H9 (cell line): ENCODE measurements at regions not wholly inside any gene's neighbourhood (a gene's known extent, or its start where the extent isn't known, plus 50 kb on each side); places are given as distances from the start of the nearest gene placed in this dataset.

Experiments used
- DNase-seq: peaks from one replicate; pipeline ENCODE4 v3.0.0-alpha.2; 2017
- H2AFZ ChIP-seq: one replicate; pipeline ENCODE4 v1.6.1; 2013; ENCODE audit warnings: mild to moderate bottlenecking, low read length, control low read depth, moderate library complexity
- H2AK5ac ChIP-seq: 2 replicates; pipeline ENCODE4 v1.6.1; 2013; ENCODE audit warnings: low read length, control low read depth, mixed read lengths; ENCODE audit not compliant: insufficient read length
- H2BK120ac ChIP-seq: one replicate; pipeline ENCODE4 v1.6.1; 2013; ENCODE audit warnings: low read depth, mild to moderate bottlenecking, low read length, control low read depth, inconsistent platforms; ENCODE audit not compliant: poor library complexity, severe bottlenecking
- H2BK12ac ChIP-seq: 2 replicates; pipeline ENCODE4 v1.6.1; 2013; ENCODE audit warnings: low read length, control low read depth, mixed read lengths, low read depth; ENCODE audit not compliant: insufficient read length
- H2BK15ac ChIP-seq: 2 replicates; pipeline ENCODE4 v1.6.1; 2013; ENCODE audit warnings: low read depth, low read length, control low read depth
- H2BK20ac ChIP-seq: one replicate; pipeline ENCODE4 v1.6.1; 2013; ENCODE audit warnings: low read depth, mild to moderate bottlenecking, low read length, control low read depth, inconsistent platforms; ENCODE audit not compliant: poor library complexity, severe bottlenecking
- H2BK5ac ChIP-seq: 2 replicates; pipeline ENCODE4 v1.6.1; 2013; ENCODE audit warnings: low read length, control low read depth, mixed read lengths; ENCODE audit not compliant: insufficient read length
- H3K14ac ChIP-seq: 2 replicates; pipeline ENCODE4 v1.6.1; 2013; ENCODE audit warnings: low read length, control low read depth; ENCODE audit not compliant: insufficient read depth
- H3K18ac ChIP-seq: 2 replicates; pipeline ENCODE4 v1.6.1; 2013; ENCODE audit warnings: low read depth, mild to moderate bottlenecking, mixed read lengths, low read length, control low read depth; ENCODE audit not compliant: insufficient read length
- H3K23ac ChIP-seq: 2 replicates; pipeline ENCODE4 v1.6.1; 2013; ENCODE audit warnings: low read length, control low read depth, mixed read lengths, low read depth; ENCODE audit not compliant: insufficient read length
- H3K23me2 ChIP-seq: 2 replicates; pipeline ENCODE4 v1.6.1; 2013; ENCODE audit warnings: low read depth, mild to moderate bottlenecking, mixed read lengths, low read length, control low read depth; ENCODE audit not compliant: insufficient read length, poor library complexity, severe bottlenecking
- H3K27ac ChIP-seq: 2 replicates; pipeline ENCODE4 v1.5.1; 2013; ENCODE audit warnings: low read length, control low read depth, mixed read lengths, low read depth; ENCODE audit not compliant: insufficient read length
- H3K27me3 ChIP-seq: 2 replicates; pipeline ENCODE4 v1.6.1; 2013; ENCODE audit warnings: low read length, control low read depth, inconsistent platforms; ENCODE audit not compliant: insufficient read depth
- H3K4ac ChIP-seq: 2 replicates; pipeline ENCODE4 v1.6.1; 2013; ENCODE audit warnings: low read depth, mild to moderate bottlenecking, control low read depth, inconsistent platforms, low read length, moderate library complexity
- H3K4me1 ChIP-seq: 2 replicates; pipeline ENCODE4 v1.6.1; 2013; ENCODE audit warnings: low read length, control low read depth, inconsistent platforms; ENCODE audit not compliant: insufficient read depth
- H3K4me2 ChIP-seq: 2 replicates; pipeline ENCODE4 v1.6.1; 2013; ENCODE audit warnings: low read length, control low read depth, mixed read lengths; ENCODE audit not compliant: insufficient read length, insufficient read depth
- H3K56ac ChIP-seq: 2 replicates; pipeline ENCODE4 v1.6.1; 2013; ENCODE audit warnings: low read depth, mild to moderate bottlenecking, mixed read lengths, low read length, control low read depth; ENCODE audit not compliant: insufficient read length
- H3K79me1 ChIP-seq: 2 replicates; pipeline ENCODE4 v1.6.1; 2013; ENCODE audit warnings: low read depth, mild to moderate bottlenecking, moderate library complexity, low read length, control low read depth, inconsistent platforms; ENCODE audit not compliant: insufficient read depth, poor library complexity, severe bottlenecking
- H3K79me2 ChIP-seq: 2 replicates; pipeline ENCODE4 v1.6.1; 2013; ENCODE audit warnings: low read length, control low read depth, inconsistent platforms; ENCODE audit not compliant: insufficient read depth
- H3K9ac ChIP-seq: 2 replicates; pipeline ENCODE4 v1.6.1; 2013; ENCODE audit warnings: low read length, control low read depth, mixed read lengths; ENCODE audit not compliant: insufficient read length; ENCODE audit errors: extremely low read depth
- H3K9me3 ChIP-seq: one replicate; pipeline ENCODE4 v1.6.1; 2013; ENCODE audit warnings: low read depth, low read length, inconsistent platforms; ENCODE audit not compliant: control insufficient read depth
- H3T11ph ChIP-seq: one replicate; pipeline ENCODE4 v1.6.1; 2013; ENCODE audit warnings: mild to moderate bottlenecking, low read length, control low read depth, inconsistent platforms
- H4K20me1 ChIP-seq: one replicate; pipeline ENCODE4 v1.6.1; 2013; ENCODE audit not compliant: control insufficient read depth, insufficient read length, insufficient read depth
- H4K5ac ChIP-seq: 2 replicates; pipeline ENCODE4 v1.6.1; 2013; ENCODE audit warnings: low read depth, mild to moderate bottlenecking, mixed read lengths, low read length, control low read depth; ENCODE audit not compliant: insufficient read length
- H4K8ac ChIP-seq: replicated peaks from 2 replicates; pipeline ENCODE4 v1.6.1; 2013; ENCODE audit warnings: low read length, control low read depth, mixed read lengths, low read depth; ENCODE audit not compliant: insufficient read length
- H4K91ac ChIP-seq: 2 replicates; pipeline ENCODE4 v1.6.1; 2013; ENCODE audit warnings: low read depth, mild to moderate bottlenecking, moderate library complexity, mixed read lengths, low read length, control low read depth; ENCODE audit not compliant: insufficient read length
- H3K27ac Mint-ChIP-seq, 3 experiments: 2 replicates in 2 of 3; 3 replicates in 1 of 3; pipeline ENCODE4 v1.8.0; 2020 to 2021; ENCODE audit warnings: mixed read lengths in 3 of 3, mild to moderate bottlenecking in 1 of 3, moderate library complexity in 1 of 3
- H3K27me3 Mint-ChIP-seq: 2 replicates; pipeline ENCODE4 v1.8.0; 2021; ENCODE audit warnings: low read depth, mild to moderate bottlenecking, moderate library complexity, mixed read lengths
- H3K36me3 Mint-ChIP-seq, 3 experiments: 2 replicates in 2 of 3; 3 replicates in 1 of 3; pipeline ENCODE4 v1.8.0; 2020 to 2021; ENCODE audit warnings: low read depth in 3 of 3, mixed read lengths in 3 of 3; ENCODE audit not compliant: insufficient read depth in 1 of 3
- H3K4me1 Mint-ChIP-seq, 2 experiments: 2 replicates each; pipeline ENCODE4 v1.8.0; 2020; ENCODE audit warnings: mixed read lengths in 2 of 2
- H3K4me3 Mint-ChIP-seq, 2 experiments: 2 replicates in 1 of 2; 3 replicates in 1 of 2; pipeline ENCODE4 v1.8.0; 2020 to 2021; ENCODE audit warnings: mild to moderate bottlenecking in 2 of 2, mixed read lengths in 2 of 2, moderate library complexity in 1 of 2
- H3K9me3 Mint-ChIP-seq, 2 experiments: 2 replicates in 1 of 2; 3 replicates in 1 of 2; pipeline ENCODE4 v1.8.0; 2020; ENCODE audit warnings: mild to moderate bottlenecking in 2 of 2, mixed read lengths in 2 of 2, moderate library complexity in 1 of 2
- CTCF ChIP-seq: fragments of 200-600 bp; sonication (generic); conservative IDR thresholded peaks from 3 replicates; pipeline ENCODE4 v1.8.0; 2021; ENCODE audit warnings: antibody characterized with exemption, mild to moderate bottlenecking

DNA sequence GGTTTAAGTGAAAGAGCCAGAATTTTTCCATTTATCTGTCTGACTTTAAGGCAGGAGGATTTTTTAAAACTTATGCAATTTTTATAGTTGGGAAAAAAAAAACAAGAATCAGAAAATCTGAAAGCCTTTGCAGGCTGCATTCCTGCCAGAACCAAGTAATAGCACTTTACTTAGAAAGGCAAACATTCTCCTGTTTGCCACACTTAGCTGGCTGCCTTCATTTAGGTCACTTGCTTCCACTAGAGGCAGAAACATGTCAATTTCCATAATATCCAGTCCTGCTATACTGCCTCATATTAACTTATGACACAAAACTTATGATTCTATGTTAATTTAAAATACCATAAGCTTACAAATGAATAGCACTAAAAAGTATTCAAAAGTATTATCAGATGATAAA is 425.8 kb downstream of the FRK start:
- H2BK120ac ChIP-seq = no peak overlapping the region
- H3K9ac ChIP-seq = no peak overlapping the region
- no peaks in the 10 kb centered on the region for H3K27me3 ChIP-seq
- H4K8ac ChIP-seq = no peak overlapping the region
- H3K36me3 Mint-ChIP-seq = no peaks in the 10 kb centered on the region
- no peak overlapping the region for H3K4me3 Mint-ChIP-seq
- no peaks in the 10 kb centered on the region for H3K79me1 ChIP-seq
- no peaks in the 10 kb centered on the region for H3K9me3 Mint-ChIP-seq
- no peak overlapping the region for H3K4me2 ChIP-seq
- no peak overlapping the region for H3K27ac ChIP-seq
- no peak overlapping the region for H2BK20ac ChIP-seq
- TF ChIP-seq CTCF = no peak
- no peaks in the 10 kb centered on the region for H3K9me3 ChIP-seq
- H3K27me3 Mint-ChIP-seq = no peaks in the 10 kb centered on the region
- no peak overlapping the region for H3K18ac ChIP-seq
- no peak overlapping the region for H3K23ac ChIP-seq
- H4K5ac ChIP-seq = no peak overlapping the region
- no peak overlapping the region for H3K14ac ChIP-seq
- no peak overlapping the region for H2BK15ac ChIP-seq
- no peak overlapping the region for H2AFZ ChIP-seq
- no peak overlapping the region for H2AK5ac ChIP-seq
- no peak overlapping the region for H3K56ac ChIP-seq
- H3K23me2 ChIP-seq = no peaks in the 10 kb centered on the region
- no peak overlapping the region for H3K27ac Mint-ChIP-seq
- no peak overlapping the region for H3K4ac ChIP-seq
- no peaks in the 10 kb centered on the region for H3K4me1 Mint-ChIP-seq
- no peak overlapping the region for H2BK12ac ChIP-seq
- H4K91ac ChIP-seq = no peak overlapping the region
- H3K79me2 ChIP-seq = no peaks in the 10 kb centered on the region
- no peaks in the 10 kb centered on the region for H3K4me1 ChIP-seq
- no peak for DNase-seq
- H2BK5ac ChIP-seq = no peak overlapping the region
- H4K20me1 ChIP-seq = no peaks in the 10 kb centered on the region
- no peak overlapping the region for H3T11ph ChIP-seq
